ENCODE measurements at regions not wholly inside any gene's neighbourhood (a gene's known extent, or its start where the extent isn't known, plus 50 kb on each side); places are given as distances from the start of the nearest gene placed in this dataset.
"Not testable (repeated sequence)": the region's sequence is repeated elsewhere in the genome, so short reads cannot be mapped to it uniquely, and the experiment has no call there.

DNA sequence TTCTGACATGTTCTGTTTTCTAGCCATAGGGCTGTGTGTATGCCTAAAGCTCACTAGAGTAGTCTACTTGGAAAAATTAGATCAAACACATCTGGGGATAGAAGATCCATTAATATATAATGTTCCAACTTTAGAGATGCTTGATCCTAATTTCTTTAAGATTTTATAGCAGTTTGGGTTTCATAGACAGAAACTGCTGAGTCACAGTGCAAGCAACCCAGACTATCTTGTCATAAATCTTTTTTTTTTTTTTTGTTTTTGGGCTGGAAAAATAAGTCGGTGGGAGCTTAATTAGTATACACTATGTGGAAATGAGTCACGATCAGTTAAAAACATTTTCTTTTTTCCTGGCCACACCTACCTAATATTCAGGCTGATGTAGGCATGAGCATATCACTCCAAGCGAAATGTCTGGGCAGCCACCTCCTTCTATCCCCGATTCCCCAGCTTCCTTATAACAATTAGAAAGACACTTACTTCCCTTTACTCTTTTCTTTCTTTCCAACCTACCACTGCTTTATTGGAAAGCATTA, 58.2 kb upstream of the CASK start:
- DNase-seq (ENCODE audit: low spot score) = no peak

DNA sequence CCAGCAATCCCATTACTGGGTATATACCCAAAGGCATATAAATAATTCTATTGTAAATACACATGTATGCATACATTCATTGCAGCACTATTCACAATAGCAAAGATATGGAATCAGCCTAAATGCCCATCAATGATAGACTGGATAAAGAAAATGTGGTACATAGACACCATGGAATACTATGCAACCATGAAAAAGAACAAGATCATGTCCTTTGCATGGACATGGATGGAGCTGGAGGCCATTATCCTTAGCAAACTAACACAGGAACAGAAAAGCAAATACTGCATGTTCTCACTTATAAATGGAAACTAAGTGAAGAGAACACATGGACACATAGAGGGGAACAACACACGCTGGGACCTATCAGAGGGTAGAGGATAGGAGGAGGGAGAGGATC, 51.3 kb upstream of the CASK start:
- not testable (repeated sequence) for DNase-seq (ENCODE audit: low spot score)

GRCh38 chrX:41973208-41973607, 49.9 kb upstream of the CASK start:
- DNase-seq (ENCODE audit: low spot score) = no peak
